GM10248 (cell line): ENCODE measurements at regions not wholly inside any gene's neighbourhood (a gene's known extent, or its start where the extent isn't known, plus 50 kb on each side); places are given as distances from the start of the nearest gene placed in this dataset.
"Not testable (repeated sequence)": the region's sequence is repeated elsewhere in the genome, so short reads cannot be mapped to it uniquely, and the experiment has no call there.

ENCODE experiments used
- CTCF ChIA-PET: fragments of 300-600 bp; sonication (Branson Sonifier 250); formaldehyde crosslinking; extraction: SDS; loops from one replicate; lab custom pipeline; 2021; ENCODE audit warnings: antibody characterized with exemption; lab: Yijun Ruan, JAX
- POLR2A ChIA-PET: fragments of 350-650 bp; sonication (Branson Sonifier 250); formaldehyde crosslinking; extraction: SDS; loops from one replicate; lab custom pipeline; 2020; ENCODE audit warnings: antibody characterized with exemption; lab: Yijun Ruan, JAX
- DNase-seq: peaks from one replicate; pipeline ENCODE4 v3.0.0; 2012; ENCODE audit errors: extremely low spot score
- TF ChIP-seq, protein P1 (sequence below): IDR thresholded peaks from 2 replicates; pipeline ENCODE4 v1.5.1; 2012; ENCODE audit warnings: mild to moderate bottlenecking, low read depth; ENCODE audit errors: extremely low read depth, missing control alignments, control extremely low read depth

DNA sequence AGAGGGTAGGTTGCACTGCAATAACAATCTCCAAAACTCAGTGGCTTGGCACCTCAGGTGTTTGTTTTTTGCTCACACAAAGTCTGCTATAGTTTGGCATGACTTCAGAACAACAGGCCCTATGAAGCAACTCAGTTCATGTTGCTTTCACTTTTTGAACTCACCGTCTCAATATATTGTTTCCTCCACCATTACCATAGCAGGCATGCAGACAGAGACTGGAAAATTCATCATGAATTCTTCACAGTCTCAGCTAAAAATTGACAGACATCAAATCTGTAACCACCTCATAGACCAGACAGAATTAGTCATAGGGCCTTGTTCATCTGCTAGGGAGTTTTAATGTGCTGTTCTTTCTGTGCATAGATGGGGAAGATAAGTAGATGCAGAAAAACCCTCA lies 161.4 kb upstream of the POU1F1 start:
- CTCF ChIA-PET = interaction anchor here (0.7 kb wide), 1 partner anchor 8 kb away, joined by 3 read pairs; no protein-coding TSS in a partner anchor
- POLR2A ChIA-PET = no interaction called here

DNA sequence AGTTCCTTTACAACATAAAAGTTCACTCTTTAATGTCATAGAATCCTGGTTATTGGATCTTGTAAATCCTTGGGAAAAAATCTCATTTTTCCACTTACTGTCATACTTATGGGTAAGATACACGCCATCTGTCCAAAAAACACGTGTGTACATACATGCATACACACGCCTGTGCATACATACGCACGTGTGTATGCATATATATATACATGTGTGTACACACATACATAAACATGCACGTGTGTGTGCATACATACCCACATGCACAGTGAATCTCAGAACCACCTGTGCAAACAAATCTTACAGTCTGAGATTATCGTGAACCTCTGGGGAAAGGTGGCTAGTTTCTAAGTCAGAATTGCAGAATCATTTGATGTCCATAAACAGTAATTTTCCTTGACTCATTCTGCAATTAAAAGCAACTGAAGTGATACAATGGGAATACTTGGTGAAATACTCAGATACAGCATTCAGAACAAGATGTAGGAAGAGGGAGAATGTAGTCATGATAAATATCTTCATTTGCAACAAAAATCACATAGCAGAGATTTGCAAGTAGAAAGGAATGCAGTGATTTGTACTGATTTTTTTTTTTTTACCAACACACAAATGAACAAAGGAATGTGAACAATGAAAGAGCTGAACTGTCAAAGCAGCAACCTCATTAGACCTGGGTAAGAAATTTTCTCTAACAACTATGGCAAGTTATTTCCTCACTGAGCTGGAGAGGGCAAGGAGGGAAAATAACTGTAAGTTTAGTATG lies 160.6 kb upstream of the POU1F1 start:
- CTCF ChIA-PET = no interaction called here
- DNase-seq = no peak
- POLR2A ChIA-PET = no interaction called here
- TF ChIP-seq, protein P1, sequence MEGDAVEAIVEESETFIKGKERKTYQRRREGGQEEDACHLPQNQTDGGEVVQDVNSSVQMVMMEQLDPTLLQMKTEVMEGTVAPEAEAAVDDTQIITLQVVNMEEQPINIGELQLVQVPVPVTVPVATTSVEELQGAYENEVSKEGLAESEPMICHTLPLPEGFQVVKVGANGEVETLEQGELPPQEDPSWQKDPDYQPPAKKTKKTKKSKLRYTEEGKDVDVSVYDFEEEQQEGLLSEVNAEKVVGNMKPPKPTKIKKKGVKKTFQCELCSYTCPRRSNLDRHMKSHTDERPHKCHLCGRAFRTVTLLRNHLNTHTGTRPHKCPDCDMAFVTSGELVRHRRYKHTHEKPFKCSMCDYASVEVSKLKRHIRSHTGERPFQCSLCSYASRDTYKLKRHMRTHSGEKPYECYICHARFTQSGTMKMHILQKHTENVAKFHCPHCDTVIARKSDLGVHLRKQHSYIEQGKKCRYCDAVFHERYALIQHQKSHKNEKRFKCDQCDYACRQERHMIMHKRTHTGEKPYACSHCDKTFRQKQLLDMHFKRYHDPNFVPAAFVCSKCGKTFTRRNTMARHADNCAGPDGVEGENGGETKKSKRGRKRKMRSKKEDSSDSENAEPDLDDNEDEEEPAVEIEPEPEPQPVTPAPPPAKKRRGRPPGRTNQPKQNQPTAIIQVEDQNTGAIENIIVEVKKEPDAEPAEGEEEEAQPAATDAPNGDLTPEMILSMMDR = no peak

More for the DNA sequence above, 161.4 kb upstream of the POU1F1 start:
- TF ChIP-seq, protein P1 = no peak
- no peak for DNase-seq

DNA sequence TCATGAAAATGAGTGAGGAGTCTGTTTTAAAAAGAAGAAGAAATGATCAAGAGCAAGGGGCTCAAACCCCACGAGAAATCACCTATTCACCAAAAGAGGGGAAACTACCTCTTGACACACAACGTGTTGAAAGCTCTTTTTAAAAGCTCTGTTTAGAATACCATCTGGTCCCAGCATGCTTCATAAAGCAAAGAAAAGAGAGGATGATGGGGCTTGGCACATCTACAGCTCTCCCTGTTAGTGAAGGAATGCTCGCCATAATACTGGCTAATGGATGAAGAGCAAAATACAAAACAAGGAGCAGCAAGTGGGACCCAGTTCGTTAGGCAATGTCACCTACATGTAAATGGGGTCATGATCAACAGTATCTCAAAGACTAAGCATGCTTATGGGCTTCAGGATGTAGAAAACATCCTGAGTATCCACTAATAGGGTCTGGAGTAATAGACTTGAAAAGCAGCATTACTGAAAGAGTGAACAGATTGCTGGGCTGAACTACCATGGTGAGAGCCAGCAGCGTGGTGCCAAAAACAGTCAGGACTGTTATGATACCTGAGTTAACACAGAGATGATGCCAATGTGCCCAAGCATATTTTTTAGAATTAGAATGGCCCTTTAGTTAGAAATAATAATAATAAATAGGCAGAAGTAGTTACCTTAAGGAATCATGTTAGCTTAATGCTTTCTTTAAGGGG lies 159.7 kb upstream of the POU1F1 start:
- no peak for DNase-seq
- TF ChIP-seq, protein P1 = no peak
- CTCF ChIA-PET = no interaction called here
- POLR2A ChIA-PET = no interaction called here

DNA sequence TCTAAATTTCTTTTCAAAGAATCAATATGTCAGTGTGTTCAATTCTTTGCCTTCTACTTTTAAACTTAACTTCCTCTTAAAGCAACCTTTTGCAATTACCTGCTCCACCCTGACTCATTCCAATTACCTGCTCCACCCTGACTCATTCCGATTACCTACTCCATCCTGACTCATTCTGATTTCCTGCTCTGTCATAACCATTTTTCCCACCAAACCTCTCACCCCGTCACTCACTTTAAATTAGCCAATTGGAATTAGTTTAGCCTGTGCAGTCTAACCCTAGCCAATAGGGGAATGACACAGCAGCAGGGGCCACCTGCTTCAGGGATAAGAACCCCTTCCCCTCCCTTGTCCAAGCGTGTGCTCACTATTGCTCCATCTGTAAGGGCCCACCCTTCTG lies 157.1 kb upstream of the POU1F1 start:
- POLR2A ChIA-PET, DNase-seq, CTCF ChIA-PET: not testable (repeated sequence)

DNA sequence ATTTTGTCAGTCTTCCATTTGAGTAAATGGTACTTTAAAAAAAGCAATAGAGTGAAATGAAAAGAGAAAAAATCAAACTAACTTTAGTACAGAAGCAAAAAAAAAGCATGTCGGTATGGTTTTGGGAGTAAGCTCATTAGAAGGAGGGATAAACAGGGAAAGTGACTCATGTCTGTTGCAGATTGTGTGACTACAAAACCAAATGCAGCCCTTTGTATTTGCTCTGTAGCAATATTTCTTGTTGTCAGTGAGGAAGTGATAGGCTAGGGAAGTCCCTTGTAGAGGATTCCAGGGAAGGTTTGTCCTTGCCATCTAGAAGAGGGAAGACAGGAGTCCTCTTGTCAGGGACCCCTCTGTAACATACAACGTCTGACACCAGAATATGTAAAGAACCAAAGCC lies 150.5 kb upstream of the POU1F1 start:
- TF ChIP-seq, protein P1 = no peak
- CTCF ChIA-PET = no interaction called here
- DNase-seq = no peak
- POLR2A ChIA-PET = no interaction called here

DNA sequence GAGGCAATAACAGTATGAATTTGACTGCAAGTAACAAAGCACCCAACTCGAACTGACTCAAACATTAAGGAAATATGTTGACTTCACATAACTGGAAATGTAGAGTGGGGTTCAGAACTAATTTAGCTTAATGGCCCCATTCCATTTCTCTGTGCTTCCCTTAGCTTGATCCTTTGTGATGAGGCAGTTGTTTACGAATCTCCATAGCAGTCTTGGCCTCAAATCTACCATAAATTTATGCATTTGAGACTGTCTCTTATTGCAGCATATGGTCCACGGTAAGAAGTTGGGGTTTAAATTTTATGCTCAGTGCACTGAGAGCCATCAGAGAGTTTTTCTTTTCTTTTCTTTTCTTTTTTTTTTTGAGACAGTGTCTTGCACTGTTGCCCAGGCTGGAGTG lies 148.7 kb upstream of the POU1F1 start:
- ChIA-PET POLR2A (no interaction called here), CTCF (no interaction called here)
- TF ChIP-seq, protein P1 = no peak
- no peak for DNase-seq

DNA sequence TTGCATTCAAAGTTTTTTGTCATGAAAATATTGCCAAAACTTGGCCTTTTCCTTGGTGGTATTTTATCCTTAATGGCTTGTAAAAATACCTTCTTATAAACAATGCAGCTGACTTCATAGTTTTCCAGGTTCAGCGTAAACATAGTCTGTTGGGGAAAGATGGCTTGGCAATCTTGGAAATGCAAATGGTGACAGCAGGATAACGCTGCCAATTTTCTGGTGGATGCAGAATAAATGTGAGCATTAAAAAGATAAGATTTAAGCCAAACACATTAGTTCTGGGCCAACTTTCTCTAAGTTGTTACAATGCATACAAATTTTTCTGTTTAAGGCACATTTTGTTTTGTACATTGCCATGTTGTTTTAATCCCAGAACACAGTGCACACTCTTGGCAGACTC lies 147.0 kb upstream of the POU1F1 start:
- DNase-seq = no peak
- TF ChIP-seq, protein P1 = no peak
- ChIA-PET CTCF (no interaction called here), POLR2A (no interaction called here)
